ENCODE measurements at regions not wholly inside any gene's neighbourhood (a gene's known extent, or its start where the extent isn't known, plus 50 kb on each side); places are given as distances from the start of the nearest gene placed in this dataset.

DNA sequence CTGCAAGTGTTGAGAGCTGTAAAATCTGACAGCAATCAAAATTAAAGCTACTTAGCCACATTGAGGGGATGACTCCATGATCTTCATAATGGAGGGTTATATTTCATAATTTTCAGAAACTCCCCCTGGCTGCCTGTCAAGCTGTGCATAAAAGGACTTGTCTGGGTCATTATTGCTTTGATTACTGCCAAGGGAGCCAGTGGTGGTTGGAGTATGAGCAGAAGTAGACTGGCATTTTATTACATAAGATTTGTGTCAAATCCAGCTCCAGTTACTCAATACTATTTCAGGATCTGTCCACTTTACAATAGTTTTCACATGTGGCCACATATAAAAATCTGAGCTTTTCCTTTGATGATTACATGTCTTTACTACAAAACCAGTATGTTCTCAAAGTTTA is 108.9 kb upstream of the SLC5A12 start:
- TF ChIP-seq, protein P1, sequence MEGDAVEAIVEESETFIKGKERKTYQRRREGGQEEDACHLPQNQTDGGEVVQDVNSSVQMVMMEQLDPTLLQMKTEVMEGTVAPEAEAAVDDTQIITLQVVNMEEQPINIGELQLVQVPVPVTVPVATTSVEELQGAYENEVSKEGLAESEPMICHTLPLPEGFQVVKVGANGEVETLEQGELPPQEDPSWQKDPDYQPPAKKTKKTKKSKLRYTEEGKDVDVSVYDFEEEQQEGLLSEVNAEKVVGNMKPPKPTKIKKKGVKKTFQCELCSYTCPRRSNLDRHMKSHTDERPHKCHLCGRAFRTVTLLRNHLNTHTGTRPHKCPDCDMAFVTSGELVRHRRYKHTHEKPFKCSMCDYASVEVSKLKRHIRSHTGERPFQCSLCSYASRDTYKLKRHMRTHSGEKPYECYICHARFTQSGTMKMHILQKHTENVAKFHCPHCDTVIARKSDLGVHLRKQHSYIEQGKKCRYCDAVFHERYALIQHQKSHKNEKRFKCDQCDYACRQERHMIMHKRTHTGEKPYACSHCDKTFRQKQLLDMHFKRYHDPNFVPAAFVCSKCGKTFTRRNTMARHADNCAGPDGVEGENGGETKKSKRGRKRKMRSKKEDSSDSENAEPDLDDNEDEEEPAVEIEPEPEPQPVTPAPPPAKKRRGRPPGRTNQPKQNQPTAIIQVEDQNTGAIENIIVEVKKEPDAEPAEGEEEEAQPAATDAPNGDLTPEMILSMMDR (IDR thresholded peaks at IDR 0.05) = no peak
- TF ChIP-seq REST (IDR thresholded peaks at IDR 0.05; ENCODE audit: insufficient read depth in 1 of 2, low read depth in 2 of 2, low read length in 1 of 2) = no peak
- TF ChIP-seq TCF7L2 (IDR thresholded peaks at IDR 0.05; ENCODE audit: low read depth, low read length) = no peak
- no peak for TF ChIP-seq POLR2AphosphoS5 (IDR thresholded peaks at IDR 0.05; ENCODE audit: low read depth, low read length)
- no peak for TF ChIP-seq SIN3A (IDR thresholded peaks at IDR 0.05; ENCODE audit: borderline replicate concordance, insufficient read depth, low read depth, low read length)

All from Panc1 (cell line).